ENCODE measurements at regions not wholly inside any gene's neighbourhood (a gene's known extent, or its start where the extent isn't known, plus 50 kb on each side); places are given as distances from the start of the nearest gene placed in this dataset.

GRCh38 chr6:56729719-56730118, 87.0 kb upstream of the DST start:
- CTCF ChIA-PET: interaction anchor here (0.6 to 9.2 kb wide), 9 partner anchors 14 to 133 kb away, joined by 3 to 105 read pairs (median 3); no protein-coding TSS in a partner anchor
- no peak for TF ChIP-seq RELA (IDR thresholded peaks at IDR 0.05; ENCODE audit: borderline replicate concordance, partially characterized antibody)
- no peak for TF ChIP-seq IKZF1 (conservative IDR thresholded peaks at IDR 0.05)
- no peak for TF ChIP-seq JUND (IDR thresholded peaks at IDR 0.05; ENCODE audit: low read depth, low read length)
- no peak for TF ChIP-seq BHLHE40 (IDR thresholded peaks at IDR 0.05; ENCODE audit: borderline replicate concordance in 1 of 2, low read depth in 2 of 2, low read length in 1 of 2)
- TF ChIP-seq SREBF2 (IDR thresholded peaks at IDR 0.05; ENCODE audit: low read length): no peak
- TF ChIP-seq WRNIP1 (IDR thresholded peaks at IDR 0.05; ENCODE audit: borderline replicate concordance, low read depth, low read length): no peak
- TF ChIP-seq RFX5 (IDR thresholded peaks at IDR 0.05; ENCODE audit: low read depth, low read length): no peak
- TF ChIP-seq ZZZ3 (IDR thresholded peaks at IDR 0.05; ENCODE audit: control insufficient read depth, insufficient read length, low read depth): no peak
- TF ChIP-seq EGR1 (IDR thresholded peaks at IDR 0.05; ENCODE audit: borderline replicate concordance in 1 of 2, low read depth in 2 of 2, low read length in 2 of 2): no peak
- no peak for TF ChIP-seq SRF (IDR thresholded peaks at IDR 0.05; ENCODE audit: low read depth in 2 of 2, low read length in 2 of 2)
- no peak for TF ChIP-seq REST (IDR thresholded peaks at IDR 0.05; ENCODE audit: low read depth, low read length)
- TF ChIP-seq ZNF274 (IDR thresholded peaks at IDR 0.05; ENCODE audit: insufficient read depth, insufficient read length): no peak
- TF ChIP-seq ATF2 (IDR thresholded peaks at IDR 0.05; ENCODE audit: low read length): no peak
- no peak for TF ChIP-seq POLR2A (IDR thresholded peaks at IDR 0.05; ENCODE audit: low read depth, low read length)
- no peak for TF ChIP-seq ASH2L (IDR thresholded peaks at IDR 0.05; ENCODE audit: borderline replicate concordance, low read depth)
- no peak for TF ChIP-seq ZSCAN29 (IDR thresholded peaks at IDR 0.05)
- TF ChIP-seq ZNF592 (IDR thresholded peaks at IDR 0.05): no peak

More at GRCh38 chr6:56729719-56730118, 87.0 kb upstream of the DST start:
- Histone ChIP-seq H4K20me1 (ENCODE audit: control insufficient read depth, insufficient read depth) (no peaks in the 10 kb centered on the region), H3K4me3 (no peak overlapping the region), H3K79me2 (ENCODE audit: control insufficient read depth, insufficient read depth, low read length) (peaks cover 22% of the 10 kb centered on the region), H3K4me2 (ENCODE audit: control insufficient read depth, insufficient read depth) (no peak overlapping the region), H3K9ac (ENCODE audit: control insufficient read depth, insufficient read depth, low read length) (no peak overlapping the region), H3K27ac (ENCODE audit: control insufficient read depth, insufficient read depth) (no peak overlapping the region), H3K9me3 (replicated peaks; ENCODE audit: control insufficient read depth, insufficient read depth, low read length) (no peaks in the 10 kb centered on the region; the same call in 2 of the 3 replicates), H3K4me1 (ENCODE audit: control insufficient read depth, insufficient read depth, low read length) (peaks cover 13% of the 10 kb centered on the region), H3K27me3 (replicated peaks in 1 of 2; ENCODE audit: control insufficient read depth in 2 of 2, insufficient read depth in 2 of 2, low read length in 1 of 2) (no peaks in the 10 kb centered on the region), H3K36me3 (ENCODE audit: control insufficient read depth in 2 of 2, insufficient read depth in 2 of 2, low read length in 1 of 2) (peaks cover 0 to 4% of the 10 kb centered on the region in 2 experiments; a peak in 1 of 4 replicates), H2AFZ (ENCODE audit: control insufficient read depth, low read depth, low read length) (no peak overlapping the region)
- WGBS (ENCODE audit: insufficient coverage, insufficient replicate concordance, low lambda C conversion rate, missing lambda C conversion rate): 70% methylated on average over 3 of the region's 3 CpGs
- RAD21 ChIA-PET (ENCODE audit: unreplicated experiment): interaction anchor here (0.9 to 2.1 kb wide), 7 partner anchors 14 to 122 kb away, joined by 3 to 12 read pairs (median 4); no protein-coding TSS in a partner anchor
- ATAC-seq (peak; percentile 20; the same call in 1 of the 3 replicates), FAIRE-seq (no peak), DNase-seq (ENCODE audit: low read depth, low spot score) (no peak)
- in situ Hi-C loops (cut with MboI): no loop called here
- SMC1A ChIA-PET (ENCODE audit: uncharacterized antibody, unreplicated experiment): interaction anchor here (0.9 to 2.5 kb wide), 9 partner anchors 10 to 122 kb away, joined by 3 to 16 read pairs (median 5); no protein-coding TSS in a partner anchor
- intact Hi-C loops (cut with micrococcal nuclease; ENCODE audit: unreplicated experiment): no loop called here
- no TSS peak for BruUV-seq (replicated peaks)
- POLR2A ChIA-PET: interaction anchor here (0.5 to 1.3 kb wide), 5 partner anchors 15 to 441 kb away, joined by 3 to 4 read pairs (median 3); no protein-coding TSS in a partner anchor
